Suprapubic skin (tissue), 4 donors: ENCODE measurements at regions not wholly inside any gene's neighbourhood (a gene's known extent, or its start where the extent isn't known, plus 50 kb on each side); places are given as distances from the start of the nearest gene placed in this dataset.
A peak's percentile ranks its signal among the peaks of the same experiment; 100 is the strongest.

Source experiments
- DNase-seq, 2 donors: peaks; one replicate each; pipeline ENCODE4 v3.0.0-alpha.2; 2019; ENCODE audit warnings: low spot score in 2 of 2
- H3K27ac ChIP-seq: fragments of 200-600 bp; sonication (generic); one replicate; pipeline ENCODE4 v1.5.1; 2019
- H3K27me3 ChIP-seq: fragments of 200-600 bp; sonication (generic); one replicate; pipeline ENCODE4 v1.5.1; 2019
- H3K36me3 ChIP-seq: fragments of 200-600 bp; sonication (generic); one replicate; pipeline ENCODE4 v1.5.1; 2019
- H3K4me1 ChIP-seq: fragments of 200-600 bp; sonication (generic); one replicate; pipeline ENCODE4 v1.5.1; 2019
- H3K4me3 ChIP-seq: fragments of 200-600 bp; sonication (generic); one replicate; pipeline ENCODE4 v1.5.1; 2019; ENCODE audit warnings: mild to moderate bottlenecking
- H3K9me3 ChIP-seq: fragments of 200-600 bp; sonication (generic); one replicate; pipeline ENCODE4 v1.5.1; 2019
- CTCF ChIP-seq, 2 donors: fragments of 200-600 bp in 1 of 2; fragments of 450-650 bp in 1 of 2; sonication (generic) in 1 of 2; IDR thresholded peaks; one replicate each; pipeline ENCODE4 v1.5.1; 2016 to 2019; ENCODE audit warnings: antibody characterized with exemption in 2 of 2, mild to moderate bottlenecking in 1 of 2, moderate library complexity in 1 of 2
- EP300 ChIP-seq: sonication (generic); formaldehyde crosslinking; IDR thresholded peaks from one replicate; pipeline ENCODE4 v1.6.1; 2017; ENCODE audit warnings: antibody characterized with exemption
- POLR2A ChIP-seq, 2 donors: fragments of 450-650 bp; IDR thresholded peaks; one replicate each; pipeline ENCODE4 v1.6.1; 2017; ENCODE audit warnings: antibody characterized with exemption in 2 of 2, mild to moderate bottlenecking in 2 of 2, moderate library complexity in 2 of 2
- POLR2AphosphoS5 ChIP-seq, 3 donors: sonication (generic); formaldehyde crosslinking; IDR thresholded peaks; one replicate each; pipeline ENCODE4 v1.6.1; 2017; ENCODE audit warnings: antibody characterized with exemption in 3 of 3
- WGBS: methylation state at CpG from one replicate; pipeline ENCODE4 v1.1.5; 2018; 5-methylcytosine and 5-hydroxymethylcytosine counted together

- H3K36me3 ChIP-seq, result no peaks in the 10 kb centered on the region
- peak overlapping the region; percentile 10 for H3K27ac ChIP-seq
- H3K4me1 ChIP-seq, result peaks cover 38% of the 10 kb centered on the region
- no peak for DNase-seq
- H3K27me3 ChIP-seq, result no peaks in the 10 kb centered on the region
- 15% methylated on average over 3 of the region's 3 CpGs for WGBS
- TF ChIP-seq POLR2A (IDR thresholded peaks at IDR 0.05) (no peak), CTCF (IDR thresholded peaks at IDR 0.05) (no peak), EP300 (no peak), POLR2AphosphoS5 (IDR thresholded peaks at IDR 0.05) (no peak)
- no peaks in the 10 kb centered on the region for H3K9me3 ChIP-seq
- no peak overlapping the region for H3K4me3 ChIP-seq
Measured at GRCh38 chr4:124940387-124940786, 227.9 kb upstream of the ANKRD50 start.

DNA sequence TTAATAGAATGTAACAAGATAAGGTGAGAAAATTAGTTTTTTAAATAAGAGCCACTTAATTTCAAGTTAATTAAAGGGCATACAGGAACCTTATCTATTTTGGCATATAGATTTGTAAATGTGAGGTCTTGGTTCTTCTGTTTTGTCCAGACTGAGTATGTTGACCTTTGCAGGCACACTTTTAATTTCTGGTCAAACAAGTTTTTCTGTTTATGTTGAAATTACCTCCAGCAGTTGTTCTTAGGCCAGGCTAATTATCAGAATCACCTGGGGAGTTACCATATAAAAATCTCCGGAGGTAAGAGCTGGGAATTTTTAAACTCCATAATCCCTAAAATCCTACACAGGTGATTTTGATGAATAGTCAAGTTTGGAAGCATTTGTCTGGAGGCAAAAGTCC lies 227.4 kb upstream of the ANKRD50 start:
- Histone ChIP-seq H3K9me3 (no peaks in the 10 kb centered on the region), H3K4me1 (peaks cover 38% of the 10 kb centered on the region), H3K36me3 (no peaks in the 10 kb centered on the region), H3K27ac (no peak overlapping the region), H3K4me3 (no peak overlapping the region), H3K27me3 (no peaks in the 10 kb centered on the region)
- WGBS, result 50% methylated on average over 1 of the region's 1 CpG
- DNase-seq, result no peak
- TF ChIP-seq EP300 (no peak), POLR2AphosphoS5 (IDR thresholded peaks at IDR 0.05) (no peak), CTCF (IDR thresholded peaks at IDR 0.05) (no peak), POLR2A (IDR thresholded peaks at IDR 0.05) (no peak)

DNA sequence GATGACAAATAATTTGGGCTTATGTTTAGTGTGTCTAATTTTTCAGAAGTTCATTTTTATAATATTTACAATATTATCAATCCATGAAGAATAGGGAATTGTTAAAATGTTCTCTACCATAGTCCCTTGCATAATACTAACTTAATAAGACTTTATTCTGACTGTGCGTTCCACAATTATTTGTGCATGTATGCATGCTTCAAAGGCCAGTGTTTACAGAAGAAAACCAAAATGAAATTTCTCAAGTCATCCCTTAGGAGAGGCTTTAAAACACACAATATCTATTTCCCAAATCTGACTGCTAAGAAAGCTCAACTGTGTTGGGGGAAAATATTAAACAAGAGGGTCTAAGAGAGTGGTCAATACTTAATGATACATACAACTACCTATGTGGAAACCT lies 226.3 kb upstream of the ANKRD50 start:
- Histone ChIP-seq H3K9me3 (no peaks in the 10 kb centered on the region), H3K27me3 (no peaks in the 10 kb centered on the region), H3K4me1 (peaks cover 38% of the 10 kb centered on the region), H3K4me3 (no peak overlapping the region), H3K27ac (no peak overlapping the region), H3K36me3 (no peaks in the 10 kb centered on the region)
- DNase-seq, result no peak
- no peak for TF ChIP-seq POLR2AphosphoS5 (IDR thresholded peaks at IDR 0.05)
- no peak for TF ChIP-seq CTCF (IDR thresholded peaks at IDR 0.05)
- TF ChIP-seq EP300, result no peak
- TF ChIP-seq POLR2A (IDR thresholded peaks at IDR 0.05), result no peak
- WGBS, result 95% methylated on average over 1 of the region's 1 CpG

DNA sequence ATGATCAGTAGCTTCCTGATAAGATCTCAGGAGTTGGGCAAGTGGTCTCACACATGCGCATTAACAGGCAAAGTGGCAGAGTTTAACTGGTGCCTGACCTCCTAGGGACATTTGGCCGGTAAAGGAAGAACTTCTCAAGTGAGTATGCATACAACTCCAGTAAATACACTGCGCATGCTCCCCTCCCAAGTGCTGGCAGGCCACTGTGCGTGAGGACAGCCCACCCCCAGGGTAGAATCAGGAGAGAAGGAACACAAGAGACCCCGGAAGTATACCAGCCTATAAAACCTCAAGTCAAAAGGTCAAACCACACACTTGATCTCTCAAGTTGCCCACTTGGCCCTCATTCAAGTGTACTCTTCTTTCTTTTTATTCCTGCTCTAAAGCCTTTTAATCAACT lies 225.5 kb upstream of the ANKRD50 start:
- Histone ChIP-seq H3K4me1 (peaks cover 38% of the 10 kb centered on the region), H3K4me3 (no peak overlapping the region), H3K27me3 (no peaks in the 10 kb centered on the region), H3K36me3 (no peaks in the 10 kb centered on the region), H3K27ac (no peak overlapping the region), H3K9me3 (no peaks in the 10 kb centered on the region)
- DNase-seq, result no peak
- 72% methylated on average over 5 of the region's 5 CpGs for WGBS
- TF ChIP-seq EP300 (no peak), CTCF (IDR thresholded peaks at IDR 0.05) (no peak), POLR2A (IDR thresholded peaks at IDR 0.05) (no peak), POLR2AphosphoS5 (IDR thresholded peaks at IDR 0.05) (no peak)

GRCh38 chr4:124936427-124936826 lies 223.9 kb upstream of the ANKRD50 start:
- Histone ChIP-seq H3K36me3 (no peaks in the 10 kb centered on the region), H3K27me3 (no peaks in the 10 kb centered on the region), H3K27ac (no peak overlapping the region), H3K9me3 (no peaks in the 10 kb centered on the region), H3K4me1 (peaks cover 38% of the 10 kb centered on the region), H3K4me3 (no peak overlapping the region)
- DNase-seq, result peak in 1 of 2 donors; percentile 68
- 19% methylated on average over 4 of the region's 4 CpGs for WGBS
- TF ChIP-seq POLR2A (IDR thresholded peaks at IDR 0.05), result no peak
- TF ChIP-seq EP300, result no peak
- no peak for TF ChIP-seq POLR2AphosphoS5 (IDR thresholded peaks at IDR 0.05)
- TF ChIP-seq CTCF (IDR thresholded peaks at IDR 0.05), result no peak
